IMR-90 (cell line): ENCODE measurements at regions not wholly inside any gene's neighbourhood (a gene's known extent, or its start where the extent isn't known, plus 50 kb on each side); places are given as distances from the start of the nearest gene placed in this dataset.

Experiments
- ATAC-seq: fragments of 200-7000 bp; cut with Tn5 transposase; 2 replicates; pipeline ENCODE4 v1.9.1; 2020; ENCODE audit warnings: low read depth, mild to moderate bottlenecking, moderate library complexity
- BruUV-seq: library from RNA; stranded (reverse); fragments of 400-500 nt; replicated peaks from 2 replicates; lab custom pipeline; 2021; lab: Mats Ljungman, UMichigan
- CTCF ChIA-PET: fragments of 300-600 bp; formaldehyde crosslinking; extraction: SDS; loops from one replicate; lab custom pipeline; 2021; ENCODE audit warnings: antibody characterized with exemption; lab: Yijun Ruan, JAX
- POLR2A ChIA-PET: fragments of 300-600 bp; sonication (Branson Sonifier 250); formaldehyde crosslinking; loops from one replicate; lab custom pipeline; 2022; ENCODE audit warnings: antibody characterized with exemption; ENCODE audit not compliant: unreplicated experiment; lab: Charles Lee
- DNase-seq: peaks from one replicate; pipeline ENCODE4 v3.0.0; 2013
- H2AFZ ChIP-seq: replicated peaks from 2 replicates; pipeline ENCODE3; 2013; ENCODE audit warnings: low read length, mild to moderate bottlenecking; ENCODE audit not compliant: poor library complexity
- H2AK5ac ChIP-seq: 2 replicates; pipeline ENCODE4 v1.6.1; 2013; ENCODE audit warnings: low read depth, low read length, inconsistent platforms
- H2AK9ac ChIP-seq: replicated peaks from 2 replicates; pipeline ENCODE3; 2013; ENCODE audit warnings: mild to moderate bottlenecking, low read depth, low read length, moderate library complexity; ENCODE audit not compliant: poor library complexity
- H2BK120ac ChIP-seq: 2 replicates; pipeline ENCODE4 v1.6.1; 2013; ENCODE audit warnings: low read depth, low read length, inconsistent platforms
- H2BK15ac ChIP-seq: 3 replicates; pipeline ENCODE4 v1.6.1; 2013; ENCODE audit warnings: low read depth, low read length, inconsistent platforms
- H2BK20ac ChIP-seq: 2 replicates; pipeline ENCODE4 v1.6.1; 2013; ENCODE audit warnings: low read depth, mild to moderate bottlenecking, inconsistent platforms, low read length, moderate library complexity
- H2BK5ac ChIP-seq: 2 replicates; pipeline ENCODE4 v1.6.1; 2013; ENCODE audit warnings: mild to moderate bottlenecking, low read depth, low read length, inconsistent platforms; ENCODE audit not compliant: poor library complexity, severe bottlenecking
- H3K14ac ChIP-seq: replicated peaks from 2 replicates; pipeline ENCODE4 v1.6.1; 2013; ENCODE audit warnings: low read depth, low read length, inconsistent platforms
- H3K18ac ChIP-seq: 2 replicates; pipeline ENCODE4 v1.6.1; 2013; ENCODE audit warnings: low read depth, low read length, control low read depth
- H3K23ac ChIP-seq: 2 replicates; pipeline ENCODE4 v1.6.1; 2013; ENCODE audit warnings: low read depth, low read length, inconsistent platforms
- H3K27ac ChIP-seq: 2 replicates; pipeline ENCODE4 v1.5.1; 2013; ENCODE audit warnings: mild to moderate bottlenecking, control low read depth, low read length; ENCODE audit not compliant: insufficient read depth
- H3K27me3 ChIP-seq: 2 replicates; pipeline ENCODE4 v1.6.1; 2013; ENCODE audit warnings: low read length; ENCODE audit not compliant: control insufficient read depth, insufficient read depth
- H3K36me3 ChIP-seq: 2 replicates; pipeline ENCODE4 v1.6.1; 2013; ENCODE audit warnings: low read length, mixed read lengths; ENCODE audit not compliant: control insufficient read depth, insufficient read depth
- H3K4ac ChIP-seq: 2 replicates; pipeline ENCODE4 v1.6.1; 2013; ENCODE audit warnings: low read depth, low read length, inconsistent platforms
- H3K4me1 ChIP-seq: 2 replicates; pipeline ENCODE4 v1.6.1; 2013; ENCODE audit warnings: low read length, mixed read lengths; ENCODE audit not compliant: control insufficient read depth, insufficient read depth
- H3K4me2 ChIP-seq: 2 replicates; pipeline ENCODE4 v1.6.1; 2013; ENCODE audit warnings: low read depth, mild to moderate bottlenecking, control low read depth, low read length, moderate library complexity
- H3K4me3 ChIP-seq: 2 replicates; pipeline ENCODE4 v1.5.1; 2013; ENCODE audit warnings: low read depth, mild to moderate bottlenecking, control low read depth, low read length, moderate library complexity; ENCODE audit not compliant: insufficient read depth
- H3K56ac ChIP-seq: 2 replicates; pipeline ENCODE4 v1.6.1; 2013; ENCODE audit warnings: low read length, inconsistent platforms; ENCODE audit not compliant: insufficient read depth; ENCODE audit errors: extremely low read depth
- H3K79me1 ChIP-seq, 2 experiments: 2 replicates each; pipeline ENCODE4 v1.6.1; 2013; ENCODE audit warnings: low read length in 2 of 2, inconsistent platforms in 1 of 2, low read depth in 1 of 2
- H3K9ac ChIP-seq: 2 replicates; pipeline ENCODE4 v1.6.1; 2013; ENCODE audit warnings: low read depth, low read length, control low read depth
- H3K9me1 ChIP-seq: 2 replicates; pipeline ENCODE4 v1.6.1; 2013; ENCODE audit warnings: low read length, inconsistent platforms; ENCODE audit not compliant: insufficient read depth
- H3K9me3 ChIP-seq: 2 replicates; pipeline ENCODE4 v1.6.1; 2013; ENCODE audit warnings: low read length; ENCODE audit not compliant: control insufficient read depth, insufficient read depth
- H4K20me1 ChIP-seq: 2 replicates; pipeline ENCODE4 v1.6.1; 2013; ENCODE audit warnings: low read length, inconsistent platforms; ENCODE audit not compliant: insufficient read depth
- H4K5ac ChIP-seq: 2 replicates; pipeline ENCODE4 v1.6.1; 2013; ENCODE audit warnings: mild to moderate bottlenecking, low read depth, low read length, control low read depth
- H4K8ac ChIP-seq, 2 experiments: 2 replicates each; pipeline ENCODE4 v1.6.1; 2013; ENCODE audit warnings: low read depth in 2 of 2, low read length in 2 of 2, control low read depth in 1 of 2, inconsistent platforms in 1 of 2
- H4K91ac ChIP-seq: 2 replicates; pipeline ENCODE4 v1.6.1; 2013; ENCODE audit warnings: low read depth, low read length, inconsistent platforms; ENCODE audit not compliant: insufficient read depth
- BHLHE40 ChIP-seq: fragments of 150-350 bp; IDR thresholded peaks from 2 replicates; pipeline ENCODE4 v1.6.1; 2016; ENCODE audit warnings: mild to moderate bottlenecking, low read depth, low read length
- CEBPB ChIP-seq: IDR thresholded peaks from 2 replicates; pipeline ENCODE4 v1.6.1; 2012; ENCODE audit warnings: low read depth, low read length, improper control_type of control experiment
- CHD1 ChIP-seq: IDR thresholded peaks from 2 replicates; pipeline ENCODE4 v1.6.1; 2012; ENCODE audit warnings: low read depth, low read length, improper control_type of control experiment
- CTCF ChIP-seq: conservative IDR thresholded peaks from 2 replicates; pipeline ENCODE4 v1.5.1; 2012; ENCODE audit warnings: mild to moderate bottlenecking, low read depth, low read length, improper control_type of control experiment
- FOS ChIP-seq: fragments of 150-350 bp; IDR thresholded peaks from 2 replicates; pipeline ENCODE4 v1.6.1; 2016; ENCODE audit warnings: low read depth, low read length
- MAFK ChIP-seq: IDR thresholded peaks from 2 replicates; pipeline ENCODE4 v1.6.1; 2012; ENCODE audit warnings: low read depth, low read length, improper control_type of control experiment
- MAZ ChIP-seq: IDR thresholded peaks from 2 replicates; pipeline ENCODE4 v1.6.1; 2012; ENCODE audit warnings: low read depth, mild to moderate bottlenecking, low read length, improper control_type of control experiment, moderate library complexity, borderline replicate concordance
- MXI1 ChIP-seq: IDR thresholded peaks from 2 replicates; pipeline ENCODE4 v1.6.1; 2012; ENCODE audit warnings: low read depth, mild to moderate bottlenecking, low read length, moderate library complexity, borderline replicate concordance
- NFE2L2 ChIP-seq: fragments of 150-350 bp; IDR thresholded peaks from 2 replicates; pipeline ENCODE4 v1.6.1; 2016; ENCODE audit warnings: low read depth, mild to moderate bottlenecking, low read length
- POLR2A ChIP-seq: IDR thresholded peaks from 2 replicates; pipeline ENCODE4 v1.6.1; 2012; ENCODE audit warnings: mild to moderate bottlenecking, low read depth, low read length
- RAD21 ChIP-seq: IDR thresholded peaks from 2 replicates; pipeline ENCODE4 v1.6.1; 2012; ENCODE audit warnings: low read length, improper control_type of control experiment
- RCOR1 ChIP-seq: IDR thresholded peaks from 2 replicates; pipeline ENCODE4 v1.6.1; 2012; ENCODE audit warnings: mild to moderate bottlenecking, low read length, improper control_type of control experiment; ENCODE audit not compliant: insufficient replicate concordance
- RFX5 ChIP-seq: IDR thresholded peaks from 2 replicates; pipeline ENCODE4 v1.8.0; 2012; ENCODE audit warnings: low read depth, mild to moderate bottlenecking, low read length, moderate library complexity
- SMC3 ChIP-seq: fragments of 150-350 bp; IDR thresholded peaks from 2 replicates; pipeline ENCODE4 v1.6.1; 2016; ENCODE audit warnings: low read depth, mild to moderate bottlenecking, antibody characterized with exemption, low read length, moderate library complexity
- USF2 ChIP-seq: fragments of 150-350 bp; IDR thresholded peaks from 2 replicates; pipeline ENCODE4 v1.6.1; 2017; ENCODE audit warnings: mild to moderate bottlenecking, antibody characterized with exemption, low read length, low read depth
- WGBS, 2 experiments: methylation state at CpG; one replicate each; pipeline versions ENCODE4 v1.1.5 to v1.1.7; 2013; ENCODE audit warnings: missing lambda C conversion rate in 2 of 2; ENCODE audit not compliant: insufficient read length in 1 of 2; ENCODE audit errors: extremely low coverage in 2 of 2; 5-methylcytosine and 5-hydroxymethylcytosine counted together
- dilution Hi-C: fragments of 300-500 bp; cut with HindIII; formaldehyde crosslinking; loops from one replicate; pipeline ENCODE4 v1.14.3; 2018; ENCODE audit warnings: low sequenced_read_pairs; ENCODE audit not compliant: unreplicated experiment
- in situ Hi-C: fragments of 300-500 bp; cut with MboI; formaldehyde crosslinking; loops from 3 replicates; pipeline ENCODE4 v1.14.3; 2019; ENCODE audit warnings: low sequenced_read_pairs, inconsistent platforms, mixed read lengths
- intact Hi-C: fragments of 100-400 bp; cut with micrococcal nuclease; formaldehyde crosslinking; loops from 2 replicates; pipeline ENCODE4 v1.10.0; 2022
- TF ChIP-seq, protein P1 (sequence below): fragments of 150-350 bp; IDR thresholded peaks from 2 replicates; pipeline ENCODE4 v1.6.1; 2016; ENCODE audit warnings: low read depth, mild to moderate bottlenecking, low read length, moderate library complexity, borderline replicate concordance

DNA sequence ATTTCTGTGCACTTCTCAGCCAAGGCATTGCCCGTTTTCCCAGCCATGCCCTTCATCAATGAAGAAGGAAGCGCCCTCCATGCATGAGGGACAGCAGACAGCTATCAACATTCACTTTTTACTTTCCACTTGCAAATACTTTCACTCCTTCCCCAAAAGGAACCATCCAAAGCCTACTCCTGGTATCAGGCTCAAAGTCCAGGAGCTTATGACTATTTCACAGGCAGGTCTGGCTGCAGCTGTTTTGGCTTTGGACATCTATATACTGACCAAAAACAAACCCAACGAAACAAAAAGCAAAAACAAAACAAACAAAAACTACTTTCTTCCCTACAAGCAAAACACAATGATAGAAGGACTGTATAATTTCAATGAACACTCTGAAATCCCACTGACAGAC is 825.1 kb downstream of the RNF144A start:
- no peak overlapping the region for H4K5ac ChIP-seq
- H2BK20ac ChIP-seq: no peak overlapping the region
- H3K9ac ChIP-seq: no peak overlapping the region
- POLR2A ChIA-PET: no interaction called here
- H2AK5ac ChIP-seq: no peak overlapping the region
- no TSS peak for BruUV-seq
- H3K56ac ChIP-seq: no peak overlapping the region
- no peak overlapping the region for H4K8ac ChIP-seq
- no peak overlapping the region for H3K23ac ChIP-seq
- no peak overlapping the region for H2BK5ac ChIP-seq
- H3K79me1 ChIP-seq: no peaks in the 10 kb centered on the region
- H2AFZ ChIP-seq: no peak overlapping the region
- H4K20me1 ChIP-seq: no peaks in the 10 kb centered on the region
- no peak overlapping the region for H2BK120ac ChIP-seq
- no peak overlapping the region for H2BK15ac ChIP-seq
- H3K9me1 ChIP-seq: no peaks in the 10 kb centered on the region
- H3K4me1 ChIP-seq: no peaks in the 10 kb centered on the region
- no peak overlapping the region for H3K27ac ChIP-seq
- in situ Hi-C loops (no loop called here), intact Hi-C loops (no loop called here), dilution Hi-C loops (no loop called here)
- 67% methylated on average over 1 of the region's 3 CpGs; no CpG with 5 or more reads in 1 of the 2 experiments for WGBS, 2 experiments
- no peaks in the 10 kb centered on the region for H3K36me3 ChIP-seq
- H3K4ac ChIP-seq: no peak overlapping the region
- H3K9me3 ChIP-seq: no peaks in the 10 kb centered on the region
- H3K27me3 ChIP-seq: no peaks in the 10 kb centered on the region
- H3K4me2 ChIP-seq: no peak overlapping the region
- no peak overlapping the region for H2AK9ac ChIP-seq
- ATAC-seq (no peak), DNase-seq (no peak)
- H4K91ac ChIP-seq: no peak overlapping the region
- H3K4me3 ChIP-seq: no peak overlapping the region
- TF ChIP-seq BHLHE40 (no peak), USF2 (no peak), RCOR1 (no peak), MXI1 (no peak), MAFK (no peak), FOS (no peak), SMC3 (no peak), POLR2A (no peak), RAD21 (no peak), CHD1 (no peak), CEBPB (no peak), RFX5 (no peak), NFE2L2 (no peak), CTCF (no peak), MAZ (no peak)
- TF ChIP-seq, protein P1, sequence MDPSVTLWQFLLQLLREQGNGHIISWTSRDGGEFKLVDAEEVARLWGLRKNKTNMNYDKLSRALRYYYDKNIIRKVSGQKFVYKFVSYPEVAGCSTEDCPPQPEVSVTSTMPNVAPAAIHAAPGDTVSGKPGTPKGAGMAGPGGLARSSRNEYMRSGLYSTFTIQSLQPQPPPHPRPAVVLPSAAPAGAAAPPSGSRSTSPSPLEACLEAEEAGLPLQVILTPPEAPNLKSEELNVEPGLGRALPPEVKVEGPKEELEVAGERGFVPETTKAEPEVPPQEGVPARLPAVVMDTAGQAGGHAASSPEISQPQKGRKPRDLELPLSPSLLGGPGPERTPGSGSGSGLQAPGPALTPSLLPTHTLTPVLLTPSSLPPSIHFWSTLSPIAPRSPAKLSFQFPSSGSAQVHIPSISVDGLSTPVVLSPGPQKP: no peak
- CTCF ChIA-PET: no interaction called here
- H3K14ac ChIP-seq: no peak overlapping the region
- no peak overlapping the region for H3K18ac ChIP-seq
